Type B pancreatic cell (in vitro differentiated cells): ENCODE measurements at regions not wholly inside any gene's neighbourhood (a gene's known extent, or its start where the extent isn't known, plus 50 kb on each side); places are given as distances from the start of the nearest gene placed in this dataset.
A peak's percentile ranks its signal among the peaks of the same experiment; 100 is the strongest.

ENCODE experiments used
- DNase-seq: peaks from one replicate; pipeline ENCODE4 v3.0.0; 2021; ENCODE audit warnings: mixed read lengths; ENCODE audit not compliant: unreplicated experiment; ENCODE audit errors: extremely low spot score
- H3K27ac Mint-ChIP-seq: 2 replicates; pipeline ENCODE4 v1.8.0; 2021; ENCODE audit warnings: mild to moderate bottlenecking, mixed read lengths
- H3K27me3 Mint-ChIP-seq: 2 replicates; pipeline ENCODE4 v1.8.0; 2021; ENCODE audit warnings: mixed read lengths
- H3K36me3 Mint-ChIP-seq: 2 replicates; pipeline ENCODE4 v1.8.0; 2021; ENCODE audit warnings: mixed read lengths
- H3K4me1 Mint-ChIP-seq: one replicate; pipeline ENCODE4 v1.8.0; 2021; ENCODE audit warnings: mixed read lengths; ENCODE audit not compliant: unreplicated experiment
- H3K4me3 Mint-ChIP-seq: 2 replicates; pipeline ENCODE4 v1.8.0; 2021; ENCODE audit warnings: mild to moderate bottlenecking, mixed read lengths
- H3K9me3 Mint-ChIP-seq: 2 replicates; pipeline ENCODE4 v1.8.0; 2021; ENCODE audit warnings: mixed read lengths
- TF ChIP-seq, protein P1 (sequence below): fragments of 200-600 bp; sonication (generic); conservative IDR thresholded peaks from 2 replicates; pipeline ENCODE4 v1.5.0; 2021; ENCODE audit warnings: antibody characterized with exemption, mild to moderate bottlenecking

DNA sequence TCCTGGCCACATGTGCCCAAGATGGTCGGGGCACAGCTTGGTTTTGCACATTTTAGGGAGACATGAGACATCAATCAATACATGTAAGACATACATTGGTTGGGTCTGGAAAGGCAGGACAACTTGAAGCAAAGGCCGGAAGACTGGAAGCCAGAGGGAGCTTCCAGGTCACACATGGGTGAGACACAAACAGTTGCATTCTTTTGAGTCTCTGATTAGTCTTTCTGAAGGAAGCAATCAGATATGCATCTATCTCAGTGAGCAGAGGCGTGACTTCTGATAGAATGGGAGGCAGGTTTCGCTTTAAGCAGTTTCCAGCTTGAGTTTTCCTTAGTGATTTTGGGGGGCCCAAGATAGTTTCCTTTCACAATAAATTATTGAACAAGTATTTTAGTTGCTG, 172.5 kb downstream of the RASEF start:
- Mint-ChIP-seq H3K4me3 (no peak overlapping the region), H3K27me3 (peaks cover 1% of the 10 kb centered on the region), H3K27ac (no peak overlapping the region), H3K4me1 (peaks cover 12% of the 10 kb centered on the region), H3K36me3 (no peaks in the 10 kb centered on the region), H3K9me3 (no peaks in the 10 kb centered on the region)
- TF ChIP-seq, protein P1, sequence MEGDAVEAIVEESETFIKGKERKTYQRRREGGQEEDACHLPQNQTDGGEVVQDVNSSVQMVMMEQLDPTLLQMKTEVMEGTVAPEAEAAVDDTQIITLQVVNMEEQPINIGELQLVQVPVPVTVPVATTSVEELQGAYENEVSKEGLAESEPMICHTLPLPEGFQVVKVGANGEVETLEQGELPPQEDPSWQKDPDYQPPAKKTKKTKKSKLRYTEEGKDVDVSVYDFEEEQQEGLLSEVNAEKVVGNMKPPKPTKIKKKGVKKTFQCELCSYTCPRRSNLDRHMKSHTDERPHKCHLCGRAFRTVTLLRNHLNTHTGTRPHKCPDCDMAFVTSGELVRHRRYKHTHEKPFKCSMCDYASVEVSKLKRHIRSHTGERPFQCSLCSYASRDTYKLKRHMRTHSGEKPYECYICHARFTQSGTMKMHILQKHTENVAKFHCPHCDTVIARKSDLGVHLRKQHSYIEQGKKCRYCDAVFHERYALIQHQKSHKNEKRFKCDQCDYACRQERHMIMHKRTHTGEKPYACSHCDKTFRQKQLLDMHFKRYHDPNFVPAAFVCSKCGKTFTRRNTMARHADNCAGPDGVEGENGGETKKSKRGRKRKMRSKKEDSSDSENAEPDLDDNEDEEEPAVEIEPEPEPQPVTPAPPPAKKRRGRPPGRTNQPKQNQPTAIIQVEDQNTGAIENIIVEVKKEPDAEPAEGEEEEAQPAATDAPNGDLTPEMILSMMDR, result no peak
- no peak for DNase-seq

DNA sequence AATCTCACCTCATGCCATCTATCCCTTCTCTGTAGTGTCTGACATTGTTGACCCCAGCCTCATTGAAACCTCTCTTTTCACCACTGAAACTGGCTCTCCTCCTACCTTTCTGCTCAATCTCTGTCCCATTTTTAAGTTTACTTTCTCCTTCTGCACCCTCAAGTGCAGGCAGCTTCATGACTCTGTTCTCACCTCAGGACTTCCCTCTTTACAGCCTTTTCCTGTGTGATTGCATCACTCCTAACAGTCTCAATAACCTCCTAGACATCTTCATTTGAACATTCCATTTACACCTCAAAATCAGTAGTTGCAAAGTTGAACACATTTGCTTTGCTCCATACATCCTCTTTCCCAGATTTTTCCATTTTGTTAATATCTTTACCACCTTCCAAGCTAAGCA, 172.1 kb downstream of the RASEF start:
- Mint-ChIP-seq H3K27me3 (no peaks in the 10 kb centered on the region), H3K9me3 (no peaks in the 10 kb centered on the region), H3K27ac (no peak overlapping the region), H3K36me3 (no peaks in the 10 kb centered on the region), H3K4me1 (peaks cover 12% of the 10 kb centered on the region), H3K4me3 (no peak overlapping the region)
- DNase-seq, result no peak
- TF ChIP-seq, protein P1, result no peak

DNA sequence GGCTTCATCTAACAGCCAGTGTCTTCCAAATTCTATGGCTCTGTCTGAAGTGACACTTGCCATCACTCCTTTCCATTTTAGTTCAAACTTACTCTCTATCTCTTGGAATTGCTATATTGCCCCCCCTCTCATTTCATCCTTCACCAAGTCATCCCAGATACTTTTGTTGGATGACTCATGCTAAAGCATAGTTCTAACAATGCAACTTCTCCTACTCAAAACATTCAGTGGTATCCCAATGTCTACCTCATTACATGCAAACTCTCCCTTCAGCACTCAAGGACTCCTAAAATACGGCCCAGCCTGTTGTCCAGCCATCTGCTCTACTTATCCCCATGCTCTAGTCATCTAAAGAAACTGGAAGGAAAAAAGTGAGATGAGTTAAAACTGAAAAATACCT, 171.6 kb downstream of the RASEF start:
- Mint-ChIP-seq H3K9me3 (peaks cover 2% of the 10 kb centered on the region), H3K27ac (no peak overlapping the region)
- DNase-seq, result no peak

DNA sequence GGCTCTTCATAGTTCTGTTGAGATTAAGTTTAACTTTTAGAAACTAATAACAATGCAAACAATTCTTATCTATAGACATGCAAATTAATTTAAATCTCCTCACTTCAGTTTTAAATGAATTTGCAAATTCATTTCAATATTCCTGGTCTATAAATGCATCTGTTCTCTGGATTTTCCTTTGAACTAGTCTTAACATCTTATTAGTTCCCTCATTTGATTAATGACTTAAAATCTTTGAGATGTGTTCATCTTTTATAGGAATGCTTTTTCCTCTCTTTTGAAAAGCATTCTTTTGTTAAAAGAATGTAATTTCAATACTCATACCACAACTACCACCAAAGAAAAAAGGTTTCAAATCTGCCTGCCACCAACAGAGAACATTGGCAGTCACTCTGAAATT, 169.4 kb downstream of the RASEF start:
- TF ChIP-seq, protein P1, result no peak

More for the DNA sequence above, 171.6 kb downstream of the RASEF start:
- Mint-ChIP-seq H3K36me3 (no peaks in the 10 kb centered on the region), H3K27me3 (no peaks in the 10 kb centered on the region), H3K4me1 (peaks cover 12% of the 10 kb centered on the region), H3K4me3 (no peak overlapping the region)
- TF ChIP-seq, protein P1, result no peak

DNA sequence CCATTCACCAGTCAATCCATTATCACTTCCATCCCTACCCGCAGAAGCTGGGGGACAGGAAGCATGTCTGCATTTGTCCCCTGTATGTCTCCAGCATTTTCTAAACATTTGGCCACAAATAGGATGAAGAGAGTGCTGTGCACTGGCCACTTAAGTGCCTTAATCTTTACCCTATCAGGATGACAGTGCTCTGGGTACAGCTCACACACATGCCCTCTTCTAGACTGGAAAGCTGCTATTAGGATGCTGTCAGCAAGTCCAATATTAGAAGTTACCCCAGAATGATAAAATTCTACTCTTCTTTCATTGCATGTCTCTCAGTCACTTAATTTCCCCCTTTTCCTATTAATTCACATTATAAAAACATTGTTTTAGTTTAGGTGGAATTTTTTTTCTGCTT, 168.4 kb downstream of the RASEF start:
- H3K36me3 Mint-ChIP-seq, result no peaks in the 10 kb centered on the region
- H3K4me3 Mint-ChIP-seq, result no peak overlapping the region
- peaks cover 6% of the 10 kb centered on the region for H3K27me3 Mint-ChIP-seq
- peaks cover 9% of the 10 kb centered on the region for H3K9me3 Mint-ChIP-seq
- TF ChIP-seq, protein P1, result no peak
- H3K27ac Mint-ChIP-seq, result peak overlapping the region; percentile 34
- peaks cover 12% of the 10 kb centered on the region for H3K4me1 Mint-ChIP-seq
- DNase-seq, result no peak

More for the DNA sequence above, 169.4 kb downstream of the RASEF start:
- Mint-ChIP-seq H3K4me1 (peaks cover 12% of the 10 kb centered on the region), H3K9me3 (peaks cover 9% of the 10 kb centered on the region), H3K4me3 (no peak overlapping the region), H3K36me3 (no peaks in the 10 kb centered on the region), H3K27ac (no peak overlapping the region), H3K27me3 (peaks cover 6% of the 10 kb centered on the region)
- no peak for DNase-seq
